ENCODE measurements at regions not wholly inside any gene's neighbourhood (a gene's known extent, or its start where the extent isn't known, plus 50 kb on each side); places are given as distances from the start of the nearest gene placed in this dataset.

DNA sequence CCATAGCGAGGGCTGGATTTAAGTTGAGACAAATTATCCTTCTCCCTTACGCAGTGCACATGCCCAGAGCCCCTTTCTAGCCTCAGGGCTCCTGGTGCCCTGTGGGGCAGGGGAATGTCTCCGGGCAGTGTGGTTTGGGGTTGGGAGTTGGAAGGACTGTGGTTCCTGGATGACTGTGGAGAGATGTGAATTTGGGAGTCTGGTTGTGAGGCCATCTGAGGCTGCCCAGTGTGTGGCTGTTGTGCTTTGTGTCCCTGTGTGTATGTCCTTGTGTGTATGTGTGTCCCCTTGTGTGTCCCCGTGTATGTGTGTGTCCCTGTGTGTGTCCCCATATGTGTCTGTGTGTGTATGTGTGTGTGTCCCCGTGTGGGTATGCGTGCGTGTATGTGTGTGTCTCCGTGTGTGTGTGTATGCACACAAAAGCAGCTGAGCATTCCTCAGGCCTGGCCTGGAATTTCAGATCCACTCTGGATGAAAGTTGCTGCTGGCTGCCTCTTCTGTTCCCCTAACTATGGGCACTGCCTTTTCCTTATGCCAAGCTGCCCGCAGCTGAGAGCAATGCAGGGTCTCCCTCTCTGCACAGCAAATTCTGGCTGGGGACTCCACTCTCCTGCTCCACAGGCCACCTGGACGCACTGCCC, 65.4 kb downstream of the UBIAD1 start:
- DNase-seq: no peak

DNA sequence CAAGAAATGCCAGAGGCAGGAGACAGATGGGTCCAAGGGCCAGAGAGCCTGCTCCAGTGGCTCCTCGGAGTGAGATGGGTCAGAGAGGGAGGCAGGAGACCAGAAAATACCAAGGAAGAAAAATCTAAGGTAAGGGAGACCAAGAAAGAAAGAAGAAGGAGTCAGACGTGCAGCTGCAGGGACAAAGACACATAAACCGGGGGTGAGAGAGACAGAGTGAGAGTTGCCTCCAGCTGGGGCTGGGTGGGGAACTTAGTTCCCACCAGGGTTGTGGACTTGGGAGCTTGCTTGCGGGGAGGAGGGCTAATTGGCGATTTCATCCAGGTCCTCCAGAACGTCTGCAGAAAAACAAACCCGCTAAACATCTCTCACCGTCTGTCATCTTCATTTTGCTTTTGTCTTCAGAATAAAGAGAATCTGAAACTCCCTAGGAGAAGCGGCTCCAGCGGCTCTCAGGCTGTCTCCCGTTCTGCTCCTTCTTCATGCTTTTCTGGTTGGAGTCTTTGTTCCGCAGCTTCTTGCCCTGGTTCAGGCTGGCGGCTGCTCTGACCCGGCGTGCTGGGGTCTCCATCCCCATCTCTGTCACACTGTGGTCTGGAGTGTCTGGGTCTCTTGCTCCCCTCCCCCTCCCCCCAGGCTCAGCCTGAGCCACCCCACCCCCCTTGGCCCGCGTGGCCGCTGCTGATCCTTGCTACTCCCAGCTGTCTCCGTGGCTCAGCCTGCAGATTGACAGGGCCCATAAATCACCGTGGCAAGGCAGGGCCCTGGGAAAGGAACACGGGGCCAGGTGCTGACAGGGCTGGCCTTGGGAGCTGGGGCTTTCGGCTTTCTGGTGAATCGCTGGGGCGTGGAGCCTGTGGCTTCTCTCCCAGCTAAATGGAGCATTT, 66.6 kb downstream of the UBIAD1 start:
- no peak for DNase-seq

DNA sequence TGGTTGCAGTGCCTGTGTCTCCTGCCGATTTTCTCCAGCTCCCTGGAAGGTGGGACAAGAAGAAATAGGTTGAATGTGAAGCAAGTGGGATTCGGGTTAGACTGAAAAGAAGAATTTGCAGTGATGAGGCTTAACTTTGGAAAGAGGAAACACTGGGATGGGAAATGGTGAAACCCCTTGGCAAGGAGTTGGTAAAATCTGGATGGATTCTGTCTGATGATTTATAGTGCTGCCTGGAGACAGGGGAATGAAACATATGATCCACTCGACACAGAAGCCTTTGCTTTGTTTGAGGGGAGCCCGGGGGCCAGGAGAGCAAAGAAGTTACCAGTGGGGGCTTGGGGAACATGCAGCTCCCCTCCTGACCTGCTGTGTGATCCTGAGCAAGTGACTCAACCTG, 67.2 kb downstream of the UBIAD1 start:
- no peak for DNase-seq

DNA sequence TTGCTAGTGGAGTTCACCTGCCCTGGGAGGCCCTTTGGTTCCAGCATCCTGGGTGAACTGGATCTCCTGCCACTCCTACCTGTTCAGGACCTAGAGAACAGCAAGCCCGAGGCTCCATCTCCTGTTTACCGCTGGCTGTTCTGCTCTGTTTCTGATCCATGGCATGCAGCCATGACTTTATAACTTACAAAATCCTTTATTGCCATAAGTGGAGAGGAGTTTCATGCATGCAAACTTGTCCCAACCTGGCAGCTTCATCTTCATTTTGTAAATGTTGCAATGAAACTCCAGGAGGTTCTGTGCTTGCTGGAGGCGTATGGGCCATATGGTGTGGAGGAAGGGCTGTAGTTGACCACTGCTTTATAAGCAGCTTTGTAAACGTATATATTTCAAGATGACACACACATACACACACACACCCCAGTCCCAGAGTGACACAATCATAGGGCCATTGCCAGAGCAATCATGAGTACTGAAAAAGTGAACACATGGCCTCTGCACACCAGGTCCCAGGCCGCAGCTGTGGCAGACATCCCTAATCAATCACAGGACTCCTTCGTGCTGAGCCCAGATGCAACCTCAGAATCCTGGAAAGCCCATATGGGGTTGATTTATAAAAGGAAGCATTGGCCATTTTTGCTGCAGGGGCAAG, 69.0 kb downstream of the UBIAD1 start:
- DNase-seq: peak; percentile 9

DNA sequence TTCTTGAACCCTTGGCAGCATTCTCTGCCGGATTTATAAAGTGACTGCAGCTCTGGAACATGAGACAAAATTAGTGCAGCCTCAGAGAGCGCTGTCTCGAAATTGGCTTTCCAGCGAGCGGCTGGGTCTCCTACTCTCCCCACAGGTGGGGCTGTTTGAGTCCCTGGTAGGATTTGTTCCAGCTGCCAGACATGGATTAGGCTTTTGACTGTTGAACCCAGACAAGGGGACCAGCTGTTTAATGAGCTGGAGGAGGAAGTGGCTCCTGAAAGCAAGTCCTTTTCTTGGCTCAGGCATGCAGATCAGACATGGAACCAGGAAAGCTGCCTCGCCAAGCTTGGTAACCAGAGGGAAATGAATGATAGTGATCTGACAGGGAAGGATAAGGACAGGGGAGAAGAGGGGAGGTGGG, 69.6 kb downstream of the UBIAD1 start:
- no peak for DNase-seq

DNA sequence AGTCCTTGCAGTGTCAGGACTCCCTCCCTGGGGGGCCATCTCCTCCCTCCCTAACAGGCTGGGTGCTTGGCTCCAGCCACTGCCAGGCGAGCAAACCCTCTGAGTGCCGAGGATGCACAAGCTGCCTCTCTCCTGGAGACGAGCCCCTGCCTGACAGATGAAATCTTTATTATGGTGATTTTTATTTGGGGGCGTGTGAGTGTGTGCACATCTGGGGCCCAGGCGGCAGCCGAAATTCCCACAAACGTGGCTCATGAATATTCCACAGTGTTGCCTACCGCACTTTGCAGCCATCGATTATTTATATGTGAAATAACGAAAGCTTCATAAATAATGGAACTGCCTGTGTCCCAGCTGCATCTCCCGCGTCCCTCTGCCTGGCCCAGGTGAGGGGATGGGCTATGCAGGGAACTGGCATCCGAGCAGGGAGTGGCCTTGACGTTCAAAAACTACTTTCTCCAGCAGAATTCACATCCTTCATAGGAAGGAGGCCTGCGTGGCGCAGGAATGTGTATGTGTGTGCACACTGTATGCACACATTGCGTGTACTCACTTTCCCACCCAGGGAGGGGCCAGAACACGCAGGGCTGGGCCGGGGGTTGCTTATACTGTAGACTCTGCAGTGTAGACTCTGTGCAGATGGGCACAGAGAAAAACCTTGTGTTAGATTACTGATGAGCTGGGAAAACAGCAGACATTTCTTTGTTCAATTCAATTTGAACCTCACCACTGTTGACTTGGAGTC, 73.1 kb downstream of the UBIAD1 start:
- no peak for DNase-seq

DNA sequence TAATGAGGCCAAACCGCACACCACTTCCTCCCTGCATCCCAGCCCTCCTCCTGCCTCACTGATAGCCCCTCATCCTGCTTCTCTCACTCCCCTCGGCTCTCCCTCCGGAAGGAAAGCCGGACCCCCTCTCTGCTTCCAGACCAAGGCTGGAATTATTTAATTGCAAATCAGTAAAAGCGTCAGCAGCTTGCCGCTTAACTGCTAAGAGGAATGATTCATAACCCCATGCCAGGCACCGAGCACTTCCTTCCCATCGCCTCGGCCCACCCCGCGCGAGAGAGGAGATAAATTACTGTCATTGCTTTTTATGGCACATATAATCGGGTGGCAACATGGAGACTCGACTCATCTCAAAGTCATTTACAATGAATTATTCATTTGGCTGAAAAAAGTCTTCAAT, 77.3 kb downstream of the UBIAD1 start:
- DNase-seq: no peak

DNA sequence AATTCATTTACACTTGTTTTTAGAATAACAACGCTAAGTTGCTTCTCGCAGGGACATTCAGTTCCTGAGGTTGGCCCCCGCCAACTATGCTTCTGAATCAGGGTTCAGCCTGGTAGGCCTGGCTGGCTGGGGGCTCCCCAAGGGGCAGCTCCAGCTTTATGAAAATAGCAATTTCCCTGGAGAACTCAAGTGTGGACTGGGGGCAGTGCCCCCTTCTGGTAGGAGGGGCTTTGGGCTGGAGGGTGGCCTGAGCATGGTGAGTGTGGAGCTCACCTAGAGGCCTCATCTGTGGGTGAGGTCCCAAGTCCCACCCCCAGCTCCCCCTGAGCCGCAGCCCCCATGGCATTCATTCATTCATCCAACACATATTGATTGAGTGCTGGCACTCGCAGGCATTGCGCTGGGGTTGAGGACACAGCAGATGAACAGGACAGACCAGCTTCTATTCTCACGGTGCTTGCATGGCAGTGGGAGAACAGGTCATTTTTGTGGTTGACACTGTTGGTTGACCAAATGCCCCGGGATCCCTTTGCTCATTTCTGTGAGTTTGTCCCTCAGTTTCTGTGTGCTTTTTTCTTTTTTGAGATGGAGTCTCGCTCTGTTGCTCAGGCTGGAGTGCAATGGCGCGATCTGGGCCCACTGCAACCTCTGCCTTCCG, 79.2 kb downstream of the UBIAD1 start:
- DNase-seq: no peak

DNA sequence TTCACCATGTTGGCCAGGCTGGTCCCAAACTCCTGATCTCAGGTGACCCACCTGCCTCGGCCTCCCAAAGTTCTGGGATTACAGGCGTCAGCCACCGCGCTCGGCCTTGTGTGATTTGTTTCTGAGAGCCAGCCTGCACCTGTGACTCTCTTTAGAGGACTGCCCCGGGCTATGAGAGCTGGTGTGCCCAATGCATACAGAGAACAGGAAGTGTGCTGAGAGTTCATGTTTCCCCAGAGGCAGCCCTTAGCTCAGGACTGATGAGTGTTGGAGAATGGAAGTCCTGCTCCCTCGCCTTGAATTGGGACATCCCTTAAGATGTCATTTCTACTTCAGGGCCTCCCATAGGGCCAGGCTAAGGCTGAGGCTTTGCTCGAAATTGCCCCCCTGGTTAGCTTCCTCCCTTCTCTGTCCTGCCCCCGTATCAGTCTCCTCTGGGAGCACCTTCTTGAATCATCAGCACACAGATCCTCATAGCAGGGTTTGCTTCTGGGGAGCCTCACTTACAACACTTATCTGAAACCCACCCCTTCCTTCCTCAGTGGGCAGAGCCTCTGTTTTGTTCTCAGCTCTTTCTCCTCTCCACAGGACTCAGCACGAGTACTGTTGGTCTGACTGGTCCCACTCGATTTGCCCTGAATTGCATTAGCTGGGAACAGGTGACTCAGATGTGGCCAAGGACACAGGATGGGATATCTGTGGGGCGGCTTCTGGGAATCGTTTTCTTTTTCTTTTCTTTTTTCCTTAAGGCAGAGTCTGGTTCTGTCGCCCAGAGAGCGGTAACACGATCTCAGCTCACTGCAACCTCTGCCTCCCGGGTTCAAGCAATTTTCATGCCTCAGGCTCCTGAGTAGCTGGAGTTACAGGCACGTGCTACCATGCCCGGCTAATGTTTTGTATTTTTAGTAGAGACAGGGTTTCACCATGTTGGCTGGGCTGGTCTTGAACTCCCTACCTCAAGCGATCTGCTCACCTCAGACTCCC, 80.1 kb downstream of the UBIAD1 start:
- DNase-seq: no peak

DNA sequence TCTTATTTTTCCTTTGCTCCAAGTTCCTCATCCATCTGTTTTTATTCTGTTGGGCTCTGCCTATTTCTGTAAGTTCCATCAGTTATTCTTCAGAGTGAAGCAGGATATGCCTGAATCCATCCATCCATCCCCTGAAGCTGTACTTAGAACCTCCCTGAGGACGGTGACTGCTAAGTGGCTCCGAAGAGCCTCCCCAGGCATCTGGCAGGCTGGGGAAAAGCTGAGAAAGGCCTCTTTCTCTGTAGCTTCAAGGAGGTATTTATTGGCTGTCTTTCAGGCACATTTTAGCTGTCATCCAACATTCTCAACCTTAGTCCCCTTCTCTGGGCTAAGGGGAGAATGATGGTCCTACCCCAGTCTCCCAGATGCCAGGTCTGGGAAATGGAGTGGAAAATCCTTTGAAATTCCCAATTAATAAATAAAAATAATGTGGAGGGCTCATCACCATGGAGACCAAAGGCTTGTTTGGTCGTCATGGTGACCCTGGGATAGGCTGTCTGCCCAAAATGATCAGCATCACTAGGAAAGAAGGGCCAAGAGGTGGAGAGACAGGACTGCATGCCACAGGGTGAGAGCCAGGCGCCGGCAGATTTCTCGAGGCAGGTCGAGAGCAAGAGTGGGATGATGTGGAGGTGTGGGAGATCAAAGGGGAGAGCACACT, 82.0 kb downstream of the UBIAD1 start:
- no peak for DNase-seq

DNA sequence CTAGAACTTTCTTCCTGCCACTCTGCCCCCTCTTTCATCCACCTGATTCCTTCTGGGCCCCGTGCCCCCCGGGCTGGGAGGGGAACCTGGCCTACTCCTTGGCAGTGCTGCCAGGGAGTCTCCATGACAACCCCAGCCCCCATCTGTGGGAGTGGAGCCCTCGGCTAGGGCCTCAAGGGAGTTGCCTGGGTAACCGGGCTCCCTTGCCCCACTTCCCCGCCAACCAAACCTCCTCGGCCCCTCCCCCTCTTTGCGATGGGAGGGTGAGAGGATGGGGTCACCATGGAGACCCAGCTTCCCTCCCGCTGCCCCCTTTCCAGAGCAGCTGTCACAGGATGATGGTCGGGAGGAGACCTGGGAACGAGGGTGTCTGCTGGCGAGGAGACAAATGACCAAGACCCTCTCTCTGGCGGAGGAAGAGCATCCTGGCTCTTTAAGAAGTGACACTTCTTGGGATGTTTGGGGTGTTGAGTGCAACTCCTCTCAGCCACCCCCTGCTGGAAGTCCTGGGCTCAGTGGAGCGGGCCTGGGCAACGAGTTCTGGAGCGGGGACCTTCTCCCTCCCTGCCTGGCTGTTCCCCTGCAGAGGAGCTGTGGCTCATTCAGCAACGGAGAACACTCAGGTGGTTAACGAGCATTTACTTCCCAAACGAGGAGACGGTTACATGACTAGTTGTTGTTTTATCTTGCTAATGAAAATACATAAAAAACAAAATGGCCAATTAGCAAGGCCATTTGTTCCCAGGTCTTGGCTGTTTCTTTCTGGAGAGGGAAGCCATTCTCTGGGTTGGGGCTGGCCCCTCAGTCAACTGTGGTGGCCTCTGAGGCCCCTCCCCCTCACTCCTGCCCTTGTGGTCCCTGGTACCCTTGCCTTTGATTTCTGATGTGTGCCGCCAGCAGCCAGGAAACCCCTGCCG, 82.8 kb downstream of the UBIAD1 start:
- no peak for DNase-seq

DNA sequence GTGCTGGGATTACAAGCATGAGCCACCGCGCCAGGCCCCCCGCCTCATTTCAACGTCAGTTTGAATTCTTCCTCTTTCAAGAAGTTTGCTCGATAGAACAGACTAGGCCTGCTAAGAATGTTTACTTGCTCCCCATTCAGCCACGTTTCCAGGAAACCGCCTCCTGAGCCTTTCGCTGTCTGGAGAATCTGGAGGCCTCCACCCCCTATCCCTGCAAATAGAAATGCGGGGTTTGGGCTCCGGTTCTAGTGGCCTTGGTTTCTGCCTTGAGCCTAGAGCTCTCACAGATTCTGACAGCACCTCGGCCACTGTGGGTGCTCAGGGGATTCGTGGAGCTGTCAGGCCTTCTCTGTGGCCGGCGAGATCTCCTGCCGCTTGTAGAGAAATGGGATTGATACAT, 84.3 kb downstream of the UBIAD1 start:
- no peak for DNase-seq

DNA sequence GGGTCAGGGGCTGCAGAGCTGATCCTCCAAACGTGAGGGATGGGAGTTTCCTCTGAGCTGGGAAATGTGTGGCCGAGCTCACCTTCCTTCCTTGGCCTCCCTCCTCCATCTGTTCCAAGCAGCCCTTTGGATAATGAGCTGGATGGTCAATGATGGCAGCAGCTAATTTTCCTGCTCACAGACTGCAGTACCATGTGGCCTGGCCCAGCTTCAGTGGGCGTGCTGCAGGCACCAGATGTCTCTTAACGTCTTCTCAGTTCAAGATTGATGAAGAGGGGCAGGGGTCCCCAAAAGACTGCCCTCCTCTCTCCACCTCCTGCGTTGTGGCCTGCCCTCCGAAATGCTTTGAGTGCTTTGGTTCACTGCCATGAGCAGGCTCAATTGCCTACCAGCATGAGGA, 86.0 kb downstream of the UBIAD1 start:
- no peak for DNase-seq

DNA sequence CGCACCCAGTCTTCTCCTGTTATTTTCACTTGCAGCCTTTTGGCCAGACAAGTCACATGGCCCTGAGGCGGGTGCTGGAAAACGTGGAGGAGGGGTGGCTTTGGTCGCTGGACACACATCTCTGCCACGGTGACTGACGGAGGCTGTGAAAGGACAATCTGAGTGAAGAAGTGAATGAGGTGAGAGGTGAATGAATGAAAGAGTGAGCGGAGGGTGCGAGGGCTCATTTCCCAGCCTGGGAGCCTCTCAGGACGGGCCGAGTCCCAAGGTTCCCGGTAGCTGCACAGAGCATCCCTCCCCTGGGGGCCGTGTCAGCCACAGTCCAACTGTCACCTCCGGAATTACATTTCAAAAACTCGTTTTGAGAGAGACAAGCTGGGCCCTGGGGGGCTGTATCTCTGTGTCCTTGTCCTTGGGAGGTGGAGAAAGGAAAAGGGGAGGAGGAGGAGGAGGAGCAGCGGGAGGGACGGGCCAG, 89.6 kb downstream of the UBIAD1 start:
- no peak for DNase-seq

DNA sequence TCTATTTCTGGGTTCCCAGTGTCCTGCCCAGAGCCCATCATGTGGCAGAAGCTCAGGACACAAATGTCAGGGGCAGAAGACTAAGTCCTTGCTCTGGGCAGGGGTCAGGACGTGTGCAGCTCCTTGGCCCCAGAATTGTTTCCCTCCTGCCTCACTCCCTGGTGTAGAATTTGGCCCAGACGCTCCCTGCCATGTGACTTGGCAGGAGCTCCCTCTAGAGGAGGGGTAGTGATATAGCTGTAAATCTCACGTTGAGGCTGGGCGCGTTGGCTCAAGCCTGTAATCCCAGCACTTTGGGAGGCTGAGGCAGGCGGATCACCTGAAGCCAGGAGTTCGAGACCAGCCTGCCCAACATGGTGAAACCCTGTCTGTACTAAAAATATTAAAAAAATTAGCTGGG, 91.2 kb downstream of the UBIAD1 start:
- DNase-seq: no peak

DNA sequence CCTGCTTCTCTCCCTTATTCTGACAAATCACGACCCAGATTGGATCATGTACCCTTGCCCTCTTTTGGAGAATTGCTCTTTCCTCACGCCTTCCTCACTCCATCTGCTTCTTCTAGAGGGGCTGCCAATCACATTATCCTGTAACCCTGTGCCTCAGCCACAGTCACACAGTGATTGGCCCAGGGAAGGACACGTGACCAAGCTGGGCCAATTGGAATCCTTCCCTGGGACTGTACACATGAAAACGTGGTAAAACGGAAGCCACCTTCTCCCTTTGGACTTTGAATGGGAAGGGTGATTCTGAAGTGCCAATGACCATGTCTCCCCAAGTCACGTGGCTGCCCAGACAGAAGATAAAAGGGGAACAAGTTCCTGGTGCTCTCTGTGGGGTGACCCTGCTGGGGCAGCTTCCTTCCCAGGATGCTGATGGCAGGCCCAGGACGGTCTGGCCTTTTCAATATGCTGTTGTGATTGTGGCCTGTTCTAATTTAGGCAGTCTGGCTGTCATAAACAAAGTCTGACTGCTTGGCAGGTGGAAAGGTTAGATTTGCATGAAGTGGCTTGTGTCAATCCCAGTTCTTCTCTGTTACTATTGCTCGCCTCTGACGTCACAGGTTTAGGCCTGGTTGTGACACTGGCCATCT, 92.9 kb downstream of the UBIAD1 start:
- no peak for DNase-seq

DNA sequence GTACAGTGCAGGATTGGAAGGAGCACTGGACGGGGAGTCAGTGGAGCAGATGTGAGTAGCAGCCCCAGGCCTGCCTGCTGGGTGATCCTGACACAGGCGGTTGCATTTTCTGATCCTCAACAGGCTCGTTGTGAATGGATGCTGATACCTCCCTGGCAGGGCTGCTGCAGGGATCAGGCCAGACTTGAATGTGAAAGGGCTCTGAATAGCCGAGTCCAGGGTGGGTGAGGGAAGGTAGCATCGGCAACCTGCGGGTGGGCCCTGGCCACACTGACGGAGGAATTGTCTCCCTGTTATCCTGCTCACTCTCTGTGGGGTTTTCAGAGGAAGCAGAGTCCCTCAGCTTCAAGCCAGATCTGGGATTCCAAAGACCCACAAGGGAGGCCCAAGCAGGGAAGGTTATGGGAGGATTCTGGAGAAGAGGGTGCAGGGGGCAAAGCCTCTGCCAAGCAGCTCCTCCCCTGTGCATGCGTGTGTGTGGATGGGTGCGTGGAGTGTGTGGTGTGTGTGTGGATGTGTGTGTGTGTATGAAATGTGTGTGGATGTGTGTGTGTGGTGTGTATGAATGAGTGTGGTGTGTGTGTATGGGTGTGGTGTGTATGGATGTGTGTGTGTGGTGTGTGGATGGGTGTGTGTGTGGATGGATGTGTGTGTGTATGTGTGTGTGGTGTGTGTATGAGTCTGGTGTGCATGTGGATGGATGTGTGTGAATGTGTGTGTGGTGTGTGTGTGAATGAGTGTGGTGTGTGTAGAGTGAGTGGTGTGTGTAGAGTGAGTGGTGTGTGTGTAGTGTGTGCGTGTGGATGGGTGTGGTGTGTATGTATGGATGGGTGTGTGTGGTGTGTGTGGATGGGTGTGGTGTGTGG, 100.3 kb downstream of the UBIAD1 start:
- DNase-seq: no peak

Data from fibroblast of skin of abdomen (primary cell).